ENCODE measurements at regions not wholly inside any gene's neighbourhood (a gene's known extent, or its start where the extent isn't known, plus 50 kb on each side); places are given as distances from the start of the nearest gene placed in this dataset.

GRCh38 chr1:188166654-188167053, 1337.9 kb downstream of the PLA2G4A start:
- TF ChIP-seq CTCF (IDR thresholded peaks at IDR 0.05) = no peak
- TF ChIP-seq ZFX (IDR thresholded peaks at IDR 0.05; ENCODE audit: borderline replicate concordance) = no peak

Measured in 22Rv1 (cell line).